SU-DHL-6 (cell line): ENCODE measurements at regions not wholly inside any gene's neighbourhood (a gene's known extent, or its start where the extent isn't known, plus 50 kb on each side); places are given as distances from the start of the nearest gene placed in this dataset.

Experiments
- EZH2phosphoT487 ChIP-seq: fragments of 200-600 bp; sonication (generic), shearing (Covaris generic); conservative IDR thresholded peaks from 2 replicates; pipeline ENCODE4 v1.6.1; 2018; ENCODE audit warnings: mild to moderate bottlenecking, antibody characterized with exemption, low read length, moderate library complexity, mixed read lengths
- TF ChIP-seq, protein P1 (sequence below): fragments of 200-600 bp; sonication (generic); IDR thresholded peaks from one replicate; pipeline ENCODE4 v1.5.1; 2017; ENCODE audit warnings: antibody characterized with exemption, mild to moderate bottlenecking, low read length, moderate library complexity; ENCODE audit not compliant: insufficient read depth, poor library complexity, severe bottlenecking

DNA sequence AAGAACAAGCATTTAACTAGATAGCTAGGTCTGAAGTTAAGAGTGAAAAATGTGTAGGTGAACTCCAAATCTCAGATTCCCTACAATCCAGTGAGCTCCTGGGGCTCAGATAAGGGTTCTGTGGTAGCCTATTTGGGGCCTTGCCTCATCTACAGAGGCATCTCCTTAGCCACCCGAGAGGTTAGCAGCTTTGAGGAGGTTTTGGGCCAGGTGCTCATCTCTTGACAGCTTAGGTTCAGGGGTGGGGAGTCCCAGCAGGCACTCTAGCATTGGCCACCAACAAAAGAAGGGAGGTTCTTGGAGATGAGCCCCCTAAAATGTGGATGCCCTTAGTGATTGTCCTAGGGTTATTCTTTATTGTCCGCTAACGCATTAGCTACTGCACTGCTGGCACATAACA is 184.4 kb upstream of the B3GAT1 start:
- TF ChIP-seq, protein P1, sequence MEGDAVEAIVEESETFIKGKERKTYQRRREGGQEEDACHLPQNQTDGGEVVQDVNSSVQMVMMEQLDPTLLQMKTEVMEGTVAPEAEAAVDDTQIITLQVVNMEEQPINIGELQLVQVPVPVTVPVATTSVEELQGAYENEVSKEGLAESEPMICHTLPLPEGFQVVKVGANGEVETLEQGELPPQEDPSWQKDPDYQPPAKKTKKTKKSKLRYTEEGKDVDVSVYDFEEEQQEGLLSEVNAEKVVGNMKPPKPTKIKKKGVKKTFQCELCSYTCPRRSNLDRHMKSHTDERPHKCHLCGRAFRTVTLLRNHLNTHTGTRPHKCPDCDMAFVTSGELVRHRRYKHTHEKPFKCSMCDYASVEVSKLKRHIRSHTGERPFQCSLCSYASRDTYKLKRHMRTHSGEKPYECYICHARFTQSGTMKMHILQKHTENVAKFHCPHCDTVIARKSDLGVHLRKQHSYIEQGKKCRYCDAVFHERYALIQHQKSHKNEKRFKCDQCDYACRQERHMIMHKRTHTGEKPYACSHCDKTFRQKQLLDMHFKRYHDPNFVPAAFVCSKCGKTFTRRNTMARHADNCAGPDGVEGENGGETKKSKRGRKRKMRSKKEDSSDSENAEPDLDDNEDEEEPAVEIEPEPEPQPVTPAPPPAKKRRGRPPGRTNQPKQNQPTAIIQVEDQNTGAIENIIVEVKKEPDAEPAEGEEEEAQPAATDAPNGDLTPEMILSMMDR: no peak
- no peak for TF ChIP-seq EZH2phosphoT487
